HG02938 (cell line): ENCODE measurements at regions not wholly inside any gene's neighbourhood (a gene's known extent, or its start where the extent isn't known, plus 50 kb on each side); places are given as distances from the start of the nearest gene placed in this dataset.
A peak's percentile ranks its signal among the peaks of the same experiment; 100 is the strongest.

Experiments used
- ATAC-seq: cut with Tn5 transposase; IDR thresholded peaks from one replicate; pipeline ENCODE4 v1.9.1; 2021; ENCODE audit warnings: mild to moderate bottlenecking, moderate library complexity; ENCODE audit not compliant: unreplicated experiment

- ATAC-seq: no peak
Observed at GRCh38 chr2:18907508-18907907, 318.1 kb upstream of the NT5C1B start.

GRCh38 chr2:18903750-18904149 lies 314.4 kb upstream of the NT5C1B start:
- ATAC-seq: peak; percentile 86

GRCh38 chr2:18901242-18901641 lies 311.9 kb upstream of the NT5C1B start:
- no peak for ATAC-seq

GRCh38 chr2:18900691-18901141 lies 311.3 kb upstream of the NT5C1B start:
- ATAC-seq: no peak

GRCh38 chr2:18899725-18900124 lies 310.4 kb upstream of the NT5C1B start:
- ATAC-seq: no peak

GRCh38 chr2:18898271-18898670 lies 308.9 kb upstream of the NT5C1B start:
- ATAC-seq: no peak

GRCh38 chr2:18896125-18896764 lies 306.9 kb upstream of the NT5C1B start:
- ATAC-seq: no peak

- ATAC-seq: no peak
Observed at GRCh38 chr2:18891600-18892345, 302.4 kb upstream of the NT5C1B start.

- no peak for ATAC-seq
Observed at GRCh38 chr2:18889565-18890332, 300.4 kb upstream of the NT5C1B start.

GRCh38 chr2:18885457-18885856 lies 296.1 kb upstream of the NT5C1B start:
- no peak for ATAC-seq

- no peak for ATAC-seq
Observed at GRCh38 chr2:18883616-18884456, 294.5 kb upstream of the NT5C1B start.

GRCh38 chr2:18871430-18871829 lies 282.1 kb upstream of the NT5C1B start:
- ATAC-seq: no peak

- no peak for ATAC-seq
Observed at GRCh38 chr2:18870307-18870706, 280.9 kb upstream of the NT5C1B start.

- ATAC-seq: no peak
Observed at GRCh38 chr2:18861951-18862350, 272.6 kb upstream of the NT5C1B start.

GRCh38 chr2:18860179-18860578 lies 270.8 kb upstream of the NT5C1B start:
- no peak for ATAC-seq

- ATAC-seq: no peak
Observed at GRCh38 chr2:18856765-18857164, 267.4 kb upstream of the NT5C1B start.

GRCh38 chr2:18855027-18855426 lies 265.7 kb upstream of the NT5C1B start:
- ATAC-seq: no peak

- ATAC-seq: peak; percentile 95
Observed at GRCh38 chr2:18849841-18850578, 260.6 kb upstream of the NT5C1B start.

- ATAC-seq: no peak
Observed at GRCh38 chr2:18848646-18849045, 259.3 kb upstream of the NT5C1B start.

- no peak for ATAC-seq
Observed at GRCh38 chr2:18845854-18846445, 256.6 kb upstream of the NT5C1B start.
